ENCODE measurements at regions not wholly inside any gene's neighbourhood (a gene's known extent, or its start where the extent isn't known, plus 50 kb on each side); places are given as distances from the start of the nearest gene placed in this dataset.

- no peak for TF ChIP-seq POLR2A (IDR thresholded peaks at IDR 0.05; ENCODE audit: low read length)
- TF ChIP-seq GATA1 (IDR thresholded peaks at IDR 0.05; ENCODE audit: low read depth, low read length): no peak
These were observed 339.2 kb upstream of the JAG1 start for GRCh38 chr20:11012975-11013374.
